ENCODE measurements at regions not wholly inside any gene's neighbourhood (a gene's known extent, or its start where the extent isn't known, plus 50 kb on each side); places are given as distances from the start of the nearest gene placed in this dataset.

- no peak for DNase-seq
Measured at GRCh38 chr17:12457493-12457892, 208.2 kb upstream of the MYOCD start.

- DNase-seq = no peak
Measured at GRCh38 chr17:12459736-12460135, 206.0 kb upstream of the MYOCD start.

DNA sequence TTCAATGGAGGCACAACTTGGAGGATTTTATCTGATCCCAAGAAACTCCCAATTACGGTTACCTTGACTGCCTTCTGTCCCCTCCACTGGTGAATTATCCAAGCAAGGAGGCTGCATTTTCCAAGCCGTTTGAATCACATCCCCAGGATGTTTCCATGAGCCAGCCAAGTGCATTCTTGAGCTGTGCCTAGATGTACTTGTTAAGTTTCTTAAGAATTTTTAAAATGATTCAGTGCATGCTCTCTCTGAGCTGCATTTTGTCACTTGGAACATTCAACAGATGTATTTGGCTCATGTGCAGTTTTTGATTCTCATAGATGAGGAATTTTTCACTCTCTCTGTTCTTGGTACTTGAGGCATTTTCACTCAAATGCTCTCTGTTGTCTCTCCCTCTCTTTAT, 202.6 kb upstream of the MYOCD start:
- no peak for DNase-seq

GRCh38 chr17:12472252-12473173, 193.2 kb upstream of the MYOCD start:
- DNase-seq = no peak

GRCh38 chr17:12478311-12478710, 187.4 kb upstream of the MYOCD start:
- no peak for DNase-seq

GRCh38 chr17:12485361-12485906, 180.3 kb upstream of the MYOCD start:
- no peak for DNase-seq

- DNase-seq = no peak
Measured at GRCh38 chr17:12489325-12489724, 176.4 kb upstream of the MYOCD start.

GRCh38 chr17:12492450-12492849, 173.2 kb upstream of the MYOCD start:
- DNase-seq = no peak

- no peak for DNase-seq
Measured at GRCh38 chr17:12505866-12506265, 159.8 kb upstream of the MYOCD start.

GRCh38 chr17:12507026-12507595, 158.6 kb upstream of the MYOCD start:
- DNase-seq = no peak

GRCh38 chr17:12509801-12510200, 155.9 kb upstream of the MYOCD start:
- no peak for DNase-seq

DNA sequence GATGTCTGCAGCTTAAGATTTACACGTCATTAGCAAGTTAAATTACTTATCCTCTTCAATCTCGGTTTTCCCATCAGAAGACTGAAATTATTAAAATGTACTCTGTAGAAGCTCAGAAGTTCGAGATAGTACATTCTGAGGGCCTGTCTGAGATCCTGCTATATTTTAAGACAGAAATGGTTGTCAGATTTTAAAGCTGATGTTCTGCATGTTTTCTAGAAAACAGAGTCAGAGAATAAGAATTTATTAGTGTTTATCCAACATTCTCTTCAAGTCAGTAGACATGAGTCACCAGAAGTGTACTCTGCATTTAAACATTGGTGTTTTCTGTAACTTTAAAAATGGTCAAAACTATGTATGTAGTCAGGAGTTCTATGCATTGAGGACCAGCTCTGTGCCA, 155.2 kb upstream of the MYOCD start:
- DNase-seq = no peak

GRCh38 chr17:12512694-12513355, 152.9 kb upstream of the MYOCD start:
- no peak for DNase-seq

GRCh38 chr17:12514596-12514995, 151.1 kb upstream of the MYOCD start:
- DNase-seq = no peak

GRCh38 chr17:12519956-12520594, 145.6 kb upstream of the MYOCD start:
- no peak for DNase-seq

DNA sequence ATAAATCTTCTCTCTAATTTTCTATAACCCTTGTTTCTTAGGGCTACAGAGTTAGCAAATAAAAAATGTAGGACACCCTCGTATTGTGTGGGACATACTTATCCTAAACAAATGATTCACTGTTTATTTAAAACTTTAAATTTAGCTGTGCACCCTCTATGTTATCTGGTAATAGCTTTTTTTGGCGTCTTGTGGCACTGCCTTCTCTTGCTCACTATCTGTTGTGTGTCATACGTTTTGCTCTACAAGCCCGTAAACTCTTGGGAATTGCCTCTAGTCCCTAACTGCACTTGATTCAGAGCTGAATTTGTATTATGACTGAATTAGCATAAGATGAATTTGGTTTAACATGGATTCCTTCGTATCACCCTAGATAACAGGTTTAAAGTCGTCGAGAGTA, 144.3 kb upstream of the MYOCD start:
- DNase-seq = no peak

- DNase-seq = no peak
Measured at GRCh38 chr17:12522336-12522735, 143.4 kb upstream of the MYOCD start.

GRCh38 chr17:12522743-12523183, 142.9 kb upstream of the MYOCD start:
- no peak for DNase-seq

DNA sequence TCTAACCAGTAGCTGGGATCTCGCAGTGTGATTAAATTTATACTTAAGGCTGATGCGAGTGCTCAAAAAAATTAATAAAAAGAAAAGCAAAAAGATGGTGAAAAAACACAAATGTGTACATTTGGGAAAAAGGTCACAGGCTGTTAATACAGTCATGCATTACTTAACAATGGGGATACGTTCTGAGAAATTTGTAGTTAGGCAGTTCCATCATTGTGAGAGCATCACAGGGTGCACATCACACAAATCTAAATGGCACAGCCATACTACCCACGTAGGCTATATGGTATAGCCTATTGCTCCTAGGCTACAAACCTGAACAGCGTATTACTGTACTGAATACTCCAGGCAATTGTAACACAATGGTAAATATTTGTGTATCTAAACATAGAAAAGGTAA, 142.4 kb upstream of the MYOCD start:
- DNase-seq = no peak

GRCh38 chr17:12528036-12528435, 137.7 kb upstream of the MYOCD start:
- no peak for DNase-seq

DNA sequence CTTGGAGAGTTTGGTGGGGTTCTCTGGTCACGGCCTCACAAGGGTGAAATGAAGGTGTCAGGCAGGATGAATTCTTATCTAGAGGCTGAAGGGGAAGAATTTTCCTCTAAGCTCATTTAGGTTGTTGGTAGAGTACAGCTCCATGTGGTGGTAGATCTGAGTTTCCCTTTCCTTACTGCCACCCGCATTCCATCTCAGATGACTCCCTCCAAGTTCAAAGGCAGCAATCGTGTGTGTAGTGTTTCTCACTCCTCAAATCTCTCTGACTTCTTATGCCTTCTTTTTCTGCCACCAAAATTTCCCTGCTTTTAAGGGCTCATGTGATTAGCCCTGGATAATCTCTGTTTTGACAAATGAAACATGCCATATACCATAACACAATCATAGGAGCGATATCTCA, 135.5 kb upstream of the MYOCD start:
- DNase-seq = no peak

DNA sequence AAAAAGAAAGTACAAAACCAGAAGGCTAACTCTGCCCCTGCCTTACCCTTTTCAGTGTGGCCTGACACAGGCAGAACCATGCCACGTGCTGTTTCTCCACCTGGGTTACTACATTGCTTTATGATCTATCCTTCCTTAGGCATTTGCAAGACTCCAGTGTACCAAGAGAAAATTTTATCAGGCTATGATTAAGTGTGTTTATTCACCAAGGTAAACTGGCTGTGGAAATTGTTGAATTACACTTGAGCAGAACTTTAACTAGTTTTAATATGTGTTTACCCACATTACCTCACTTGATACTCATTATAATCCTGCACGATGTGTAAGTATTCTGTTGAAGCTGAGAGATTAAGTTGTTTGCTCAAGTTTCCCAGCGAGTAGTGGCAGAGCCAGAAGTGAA, 129.7 kb upstream of the MYOCD start:
- DNase-seq = no peak

DNA sequence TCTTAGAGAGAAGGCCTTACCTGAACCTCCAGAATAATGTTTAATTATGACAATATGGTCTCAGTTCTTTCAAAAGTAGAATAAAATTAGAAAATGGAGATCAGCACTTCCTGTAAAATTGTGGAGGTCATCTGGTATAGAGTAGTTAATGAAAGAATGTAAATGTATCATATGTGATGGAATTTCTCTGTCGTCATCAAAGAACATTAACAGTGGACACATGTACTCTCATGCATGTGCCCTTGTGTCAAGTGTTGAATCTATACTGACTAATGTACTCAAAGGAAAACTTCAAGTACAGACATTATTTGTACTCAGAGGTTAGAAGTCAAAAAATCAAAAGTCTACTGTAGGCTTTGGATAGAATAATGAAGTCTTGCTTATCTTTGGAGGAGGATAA, 129.2 kb upstream of the MYOCD start:
- no peak for DNase-seq

Measured in NCI-H69 (cell line).